ENCODE measurements at regions not wholly inside any gene's neighbourhood (a gene's known extent, or its start where the extent isn't known, plus 50 kb on each side); places are given as distances from the start of the nearest gene placed in this dataset.
"Not testable (repeated sequence)": the region's sequence is repeated elsewhere in the genome, so short reads cannot be mapped to it uniquely, and the experiment has no call there.

- DNase-seq = no peak
Measured at GRCh38 chrX:65879977-65880799, 159.7 kb downstream of the VSIG4 start.

- no peak for DNase-seq
Measured at GRCh38 chrX:65878456-65878855, 161.4 kb downstream of the VSIG4 start.

GRCh38 chrX:65877953-65878352 is 161.9 kb downstream of the VSIG4 start:
- DNase-seq = no peak

GRCh38 chrX:65875614-65876013 is 164.3 kb downstream of the VSIG4 start:
- peak; percentile 58 for DNase-seq

GRCh38 chrX:65874765-65875164 is 165.1 kb downstream of the VSIG4 start:
- DNase-seq = no peak

GRCh38 chrX:65874110-65874509 is 165.8 kb downstream of the VSIG4 start:
- DNase-seq = no peak

GRCh38 chrX:65873385-65873784 is 166.5 kb downstream of the VSIG4 start:
- DNase-seq = no peak

GRCh38 chrX:65871671-65872311 is 168.1 kb downstream of the VSIG4 start:
- DNase-seq = peak; percentile 34

GRCh38 chrX:65870544-65870943 is 169.3 kb downstream of the VSIG4 start:
- not testable (repeated sequence) for DNase-seq

- no peak for DNase-seq
Measured at GRCh38 chrX:65866773-65867172, 173.1 kb downstream of the VSIG4 start.

GRCh38 chrX:65866146-65866545 is 173.7 kb downstream of the VSIG4 start:
- DNase-seq = no peak

GRCh38 chrX:65862638-65863037 is 177.2 kb downstream of the VSIG4 start:
- no peak for DNase-seq

GRCh38 chrX:65859299-65859698 is 180.6 kb downstream of the VSIG4 start:
- no peak for DNase-seq

- not testable (repeated sequence) for DNase-seq
Measured at GRCh38 chrX:65854437-65854836, 185.4 kb downstream of the VSIG4 start.

GRCh38 chrX:65851306-65851705 is 183.9 kb downstream of the MSN start:
- DNase-seq = not testable (repeated sequence)

- not testable (repeated sequence) for DNase-seq
Measured at GRCh38 chrX:65850821-65851220, 183.4 kb downstream of the MSN start.

- no peak for DNase-seq
Measured at GRCh38 chrX:65846974-65847373, 179.5 kb downstream of the MSN start.

- DNase-seq = no peak
Measured at GRCh38 chrX:65841263-65841662, 173.8 kb downstream of the MSN start.

- no peak for DNase-seq
Measured at GRCh38 chrX:65838674-65839073, 171.2 kb downstream of the MSN start.

GRCh38 chrX:65837875-65838549 is 170.6 kb downstream of the MSN start:
- peak; percentile 13 for DNase-seq

- no peak for DNase-seq
Measured at GRCh38 chrX:65831268-65831667, 163.8 kb downstream of the MSN start.

GRCh38 chrX:65828599-65828998 is 161.1 kb downstream of the MSN start:
- no peak for DNase-seq

GRCh38 chrX:65825226-65825625 is 157.8 kb downstream of the MSN start:
- DNase-seq = not testable (repeated sequence)

Measured in hematopoietic multipotent progenitor cell treated with erythropoietin and hydrocortisone succinate and interleukin-3 and kit ligand, for 6 days (in vitro differentiated cells).